ENCODE measurements at regions not wholly inside any gene's neighbourhood (a gene's known extent, or its start where the extent isn't known, plus 50 kb on each side); places are given as distances from the start of the nearest gene placed in this dataset.

DNA sequence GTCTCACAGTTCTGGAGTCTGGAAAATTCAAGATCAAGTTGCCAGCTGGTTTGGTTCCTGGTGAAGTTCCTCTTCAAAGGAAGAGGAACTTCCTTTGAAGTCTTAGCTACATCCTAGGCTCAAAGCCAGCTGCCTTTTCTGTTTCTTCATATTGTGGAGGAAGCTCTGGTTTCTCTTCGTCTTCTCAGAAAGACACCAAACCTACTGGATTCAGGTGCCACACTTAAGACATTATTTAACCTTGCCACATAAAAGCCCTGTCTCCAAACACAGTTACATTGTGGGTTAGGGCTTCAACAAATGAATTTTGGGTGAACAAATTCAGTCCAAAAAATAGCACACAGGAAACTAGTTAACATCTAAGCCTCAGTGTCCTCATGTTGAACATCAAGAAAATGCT is 1019.8 kb downstream of the GALC start:
- TF ChIP-seq, protein P1, sequence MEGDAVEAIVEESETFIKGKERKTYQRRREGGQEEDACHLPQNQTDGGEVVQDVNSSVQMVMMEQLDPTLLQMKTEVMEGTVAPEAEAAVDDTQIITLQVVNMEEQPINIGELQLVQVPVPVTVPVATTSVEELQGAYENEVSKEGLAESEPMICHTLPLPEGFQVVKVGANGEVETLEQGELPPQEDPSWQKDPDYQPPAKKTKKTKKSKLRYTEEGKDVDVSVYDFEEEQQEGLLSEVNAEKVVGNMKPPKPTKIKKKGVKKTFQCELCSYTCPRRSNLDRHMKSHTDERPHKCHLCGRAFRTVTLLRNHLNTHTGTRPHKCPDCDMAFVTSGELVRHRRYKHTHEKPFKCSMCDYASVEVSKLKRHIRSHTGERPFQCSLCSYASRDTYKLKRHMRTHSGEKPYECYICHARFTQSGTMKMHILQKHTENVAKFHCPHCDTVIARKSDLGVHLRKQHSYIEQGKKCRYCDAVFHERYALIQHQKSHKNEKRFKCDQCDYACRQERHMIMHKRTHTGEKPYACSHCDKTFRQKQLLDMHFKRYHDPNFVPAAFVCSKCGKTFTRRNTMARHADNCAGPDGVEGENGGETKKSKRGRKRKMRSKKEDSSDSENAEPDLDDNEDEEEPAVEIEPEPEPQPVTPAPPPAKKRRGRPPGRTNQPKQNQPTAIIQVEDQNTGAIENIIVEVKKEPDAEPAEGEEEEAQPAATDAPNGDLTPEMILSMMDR (conservative IDR thresholded peaks at IDR 0.05; ENCODE audit: low read depth in 2 of 2) = no peak
- TF ChIP-seq EZH2 (IDR thresholded peaks at IDR 0.05; ENCODE audit: low read depth, unreplicated experiment) = no peak
- TF ChIP-seq, protein P2, sequence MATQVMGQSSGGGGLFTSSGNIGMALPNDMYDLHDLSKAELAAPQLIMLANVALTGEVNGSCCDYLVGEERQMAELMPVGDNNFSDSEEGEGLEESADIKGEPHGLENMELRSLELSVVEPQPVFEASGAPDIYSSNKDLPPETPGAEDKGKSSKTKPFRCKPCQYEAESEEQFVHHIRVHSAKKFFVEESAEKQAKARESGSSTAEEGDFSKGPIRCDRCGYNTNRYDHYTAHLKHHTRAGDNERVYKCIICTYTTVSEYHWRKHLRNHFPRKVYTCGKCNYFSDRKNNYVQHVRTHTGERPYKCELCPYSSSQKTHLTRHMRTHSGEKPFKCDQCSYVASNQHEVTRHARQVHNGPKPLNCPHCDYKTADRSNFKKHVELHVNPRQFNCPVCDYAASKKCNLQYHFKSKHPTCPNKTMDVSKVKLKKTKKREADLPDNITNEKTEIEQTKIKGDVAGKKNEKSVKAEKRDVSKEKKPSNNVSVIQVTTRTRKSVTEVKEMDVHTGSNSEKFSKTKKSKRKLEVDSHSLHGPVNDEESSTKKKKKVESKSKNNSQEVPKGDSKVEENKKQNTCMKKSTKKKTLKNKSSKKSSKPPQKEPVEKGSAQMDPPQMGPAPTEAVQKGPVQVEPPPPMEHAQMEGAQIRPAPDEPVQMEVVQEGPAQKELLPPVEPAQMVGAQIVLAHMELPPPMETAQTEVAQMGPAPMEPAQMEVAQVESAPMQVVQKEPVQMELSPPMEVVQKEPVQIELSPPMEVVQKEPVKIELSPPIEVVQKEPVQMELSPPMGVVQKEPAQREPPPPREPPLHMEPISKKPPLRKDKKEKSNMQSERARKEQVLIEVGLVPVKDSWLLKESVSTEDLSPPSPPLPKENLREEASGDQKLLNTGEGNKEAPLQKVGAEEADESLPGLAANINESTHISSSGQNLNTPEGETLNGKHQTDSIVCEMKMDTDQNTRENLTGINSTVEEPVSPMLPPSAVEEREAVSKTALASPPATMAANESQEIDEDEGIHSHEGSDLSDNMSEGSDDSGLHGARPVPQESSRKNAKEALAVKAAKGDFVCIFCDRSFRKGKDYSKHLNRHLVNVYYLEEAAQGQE (IDR thresholded peaks at IDR 0.05; ENCODE audit: unreplicated experiment) = no peak
- no peak for TF ChIP-seq POLR2AphosphoS5 (IDR thresholded peaks at IDR 0.05; ENCODE audit: low read depth)
- TF ChIP-seq EZH2phosphoT487 (IDR thresholded peaks at IDR 0.05; ENCODE audit: unreplicated experiment) = no peak
- no peak for TF ChIP-seq STAT1 (IDR thresholded peaks at IDR 0.05; ENCODE audit: unreplicated experiment)
- TF ChIP-seq, protein P3, sequence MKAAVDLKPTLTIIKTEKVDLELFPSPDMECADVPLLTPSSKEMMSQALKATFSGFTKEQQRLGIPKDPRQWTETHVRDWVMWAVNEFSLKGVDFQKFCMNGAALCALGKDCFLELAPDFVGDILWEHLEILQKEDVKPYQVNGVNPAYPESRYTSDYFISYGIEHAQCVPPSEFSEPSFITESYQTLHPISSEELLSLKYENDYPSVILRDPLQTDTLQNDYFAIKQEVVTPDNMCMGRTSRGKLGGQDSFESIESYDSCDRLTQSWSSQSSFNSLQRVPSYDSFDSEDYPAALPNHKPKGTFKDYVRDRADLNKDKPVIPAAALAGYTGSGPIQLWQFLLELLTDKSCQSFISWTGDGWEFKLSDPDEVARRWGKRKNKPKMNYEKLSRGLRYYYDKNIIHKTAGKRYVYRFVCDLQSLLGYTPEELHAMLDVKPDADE (IDR thresholded peaks at IDR 0.05) = no peak
- no peak for TF ChIP-seq CREB1 (CRISPR knock-in tag; IDR thresholded peaks at IDR 0.05; ENCODE audit: low read depth)
- TF ChIP-seq JUNB (IDR thresholded peaks at IDR 0.05; ENCODE audit: unreplicated experiment) = no peak

Data from GM23338 (cell line).